Left lobe of liver (tissue), 2 donors: ENCODE measurements at regions not wholly inside any gene's neighbourhood (a gene's known extent, or its start where the extent isn't known, plus 50 kb on each side); places are given as distances from the start of the nearest gene placed in this dataset.

Experiments used
- ATAC-seq: fragments of 200-7000 bp; cut with Tn5 transposase; one replicate; pipeline ENCODE4 v1.9.1; 2020; ENCODE audit warnings: mild to moderate bottlenecking, moderate library complexity
- DNase-seq: peaks from one replicate; pipeline ENCODE4 v3.0.0-alpha.2; 2020; ENCODE audit warnings: low spot score
- donor health status: DM: no; HTN: no; CAD: no; lungs with moderate emphysema.
- donor health status: DM: no; HTN: yes; CAD: no.

- DNase-seq, result no peak
- ATAC-seq, result no peak
These were observed 702.4 kb upstream of the RAB6C start for GRCh38 chr2:129276978-129277584.

GRCh38 chr2:129277585-129277981 is 701.9 kb upstream of the RAB6C start:
- ATAC-seq, result no peak
- DNase-seq, result no peak

GRCh38 chr2:129281791-129282530 is 697.5 kb upstream of the RAB6C start:
- no peak for DNase-seq
- ATAC-seq, result no peak

GRCh38 chr2:129285012-129285411 is 694.5 kb upstream of the RAB6C start:
- DNase-seq, result no peak
- ATAC-seq, result no peak

- no peak for ATAC-seq
- no peak for DNase-seq
These were observed 686.1 kb upstream of the RAB6C start for GRCh38 chr2:129293326-129293725.

- DNase-seq, result no peak
- no peak for ATAC-seq
These were observed 683.1 kb upstream of the RAB6C start for GRCh38 chr2:129296396-129296795.

- no peak for ATAC-seq
These were observed 682.7 kb upstream of the RAB6C start for GRCh38 chr2:129296806-129297205.

GRCh38 chr2:129297430-129297829 is 682.0 kb upstream of the RAB6C start:
- ATAC-seq (no peak), DNase-seq (no peak)

More at GRCh38 chr2:129296806-129297205, 682.7 kb upstream of the RAB6C start:
- no peak for DNase-seq

- ATAC-seq (no peak), DNase-seq (no peak)
These were observed 680.1 kb upstream of the RAB6C start for GRCh38 chr2:129299338-129299737.

- ATAC-seq (no peak), DNase-seq (no peak)
These were observed 679.7 kb upstream of the RAB6C start for GRCh38 chr2:129299756-129300155.

GRCh38 chr2:129300456-129300855 is 679.0 kb upstream of the RAB6C start:
- ATAC-seq, result no peak
- no peak for DNase-seq

GRCh38 chr2:129301431-129301913 is 678.0 kb upstream of the RAB6C start:
- DNase-seq, result no peak
- no peak for ATAC-seq

- ATAC-seq (no peak), DNase-seq (no peak)
These were observed 677.4 kb upstream of the RAB6C start for GRCh38 chr2:129302106-129302505.

- no peak for ATAC-seq
- no peak for DNase-seq
These were observed 676.8 kb upstream of the RAB6C start for GRCh38 chr2:129302561-129303183.

- DNase-seq (no peak), ATAC-seq (no peak)
These were observed 665.3 kb upstream of the RAB6C start for GRCh38 chr2:129314120-129314519.

- ATAC-seq (no peak), DNase-seq (no peak)
These were observed 660.7 kb upstream of the RAB6C start for GRCh38 chr2:129318581-129319421.

- no peak for ATAC-seq
- DNase-seq, result no peak
These were observed 660.1 kb upstream of the RAB6C start for GRCh38 chr2:129319422-129319717.

- no peak for DNase-seq
- ATAC-seq, result no peak
These were observed 659.2 kb upstream of the RAB6C start for GRCh38 chr2:129320288-129320687.

- ATAC-seq (no peak), DNase-seq (no peak)
These were observed 655.1 kb upstream of the RAB6C start for GRCh38 chr2:129324349-129324748.

GRCh38 chr2:129325151-129325550 is 654.3 kb upstream of the RAB6C start:
- ATAC-seq (no peak), DNase-seq (no peak)

- no peak for DNase-seq
- no peak for ATAC-seq
These were observed 649.9 kb upstream of the RAB6C start for GRCh38 chr2:129329574-129329973.
